GM12801 (cell line): ENCODE measurements at regions not wholly inside any gene's neighbourhood (a gene's known extent, or its start where the extent isn't known, plus 50 kb on each side); places are given as distances from the start of the nearest gene placed in this dataset.

ENCODE experiments used
- TF ChIP-seq, protein P1 (sequence below): IDR thresholded peaks from one replicate; pipeline ENCODE4 v1.5.1; 2011; ENCODE audit warnings: control low read depth; ENCODE audit not compliant: insufficient read length; ENCODE audit errors: extremely low read depth

DNA sequence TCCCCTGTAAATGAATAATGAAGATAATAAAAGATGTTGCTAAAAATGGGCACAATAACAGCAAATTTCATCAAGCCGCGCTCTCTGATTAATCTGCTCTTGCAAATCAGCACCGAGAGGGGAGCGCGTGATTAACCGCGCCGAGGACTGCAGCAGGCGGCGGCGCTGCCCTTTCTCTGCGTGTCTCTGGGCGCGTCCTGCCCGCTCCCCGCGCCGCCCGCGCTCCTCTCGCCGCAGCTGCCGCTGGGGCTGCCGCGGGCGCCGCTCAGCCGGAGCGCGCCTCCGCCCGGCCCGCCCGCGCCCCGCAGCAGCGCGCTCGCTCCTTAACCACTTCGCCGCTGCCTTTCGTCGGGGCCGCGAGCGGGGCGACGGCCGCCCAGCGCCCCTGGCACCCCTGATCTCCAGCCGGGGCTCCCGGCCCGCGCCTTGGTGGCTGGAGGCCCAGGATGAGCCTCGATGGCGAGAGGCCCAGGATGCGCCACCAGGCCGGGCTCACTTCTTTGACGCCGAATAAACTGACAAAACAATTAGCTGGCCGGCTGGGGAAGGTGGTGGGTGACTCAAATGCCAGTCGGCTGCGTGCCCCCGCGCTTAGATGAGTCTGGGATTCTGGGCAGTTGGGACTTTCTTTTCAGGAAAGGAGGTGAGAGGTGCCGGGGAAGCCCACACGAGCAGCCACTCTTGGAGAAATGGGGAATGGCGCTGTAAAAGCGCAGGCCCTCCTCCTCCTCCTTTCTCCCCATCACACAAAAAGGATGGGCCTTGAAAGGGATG, 221.4 kb upstream of the PKN2 start:
- TF ChIP-seq, protein P1, sequence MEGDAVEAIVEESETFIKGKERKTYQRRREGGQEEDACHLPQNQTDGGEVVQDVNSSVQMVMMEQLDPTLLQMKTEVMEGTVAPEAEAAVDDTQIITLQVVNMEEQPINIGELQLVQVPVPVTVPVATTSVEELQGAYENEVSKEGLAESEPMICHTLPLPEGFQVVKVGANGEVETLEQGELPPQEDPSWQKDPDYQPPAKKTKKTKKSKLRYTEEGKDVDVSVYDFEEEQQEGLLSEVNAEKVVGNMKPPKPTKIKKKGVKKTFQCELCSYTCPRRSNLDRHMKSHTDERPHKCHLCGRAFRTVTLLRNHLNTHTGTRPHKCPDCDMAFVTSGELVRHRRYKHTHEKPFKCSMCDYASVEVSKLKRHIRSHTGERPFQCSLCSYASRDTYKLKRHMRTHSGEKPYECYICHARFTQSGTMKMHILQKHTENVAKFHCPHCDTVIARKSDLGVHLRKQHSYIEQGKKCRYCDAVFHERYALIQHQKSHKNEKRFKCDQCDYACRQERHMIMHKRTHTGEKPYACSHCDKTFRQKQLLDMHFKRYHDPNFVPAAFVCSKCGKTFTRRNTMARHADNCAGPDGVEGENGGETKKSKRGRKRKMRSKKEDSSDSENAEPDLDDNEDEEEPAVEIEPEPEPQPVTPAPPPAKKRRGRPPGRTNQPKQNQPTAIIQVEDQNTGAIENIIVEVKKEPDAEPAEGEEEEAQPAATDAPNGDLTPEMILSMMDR = no peak

DNA sequence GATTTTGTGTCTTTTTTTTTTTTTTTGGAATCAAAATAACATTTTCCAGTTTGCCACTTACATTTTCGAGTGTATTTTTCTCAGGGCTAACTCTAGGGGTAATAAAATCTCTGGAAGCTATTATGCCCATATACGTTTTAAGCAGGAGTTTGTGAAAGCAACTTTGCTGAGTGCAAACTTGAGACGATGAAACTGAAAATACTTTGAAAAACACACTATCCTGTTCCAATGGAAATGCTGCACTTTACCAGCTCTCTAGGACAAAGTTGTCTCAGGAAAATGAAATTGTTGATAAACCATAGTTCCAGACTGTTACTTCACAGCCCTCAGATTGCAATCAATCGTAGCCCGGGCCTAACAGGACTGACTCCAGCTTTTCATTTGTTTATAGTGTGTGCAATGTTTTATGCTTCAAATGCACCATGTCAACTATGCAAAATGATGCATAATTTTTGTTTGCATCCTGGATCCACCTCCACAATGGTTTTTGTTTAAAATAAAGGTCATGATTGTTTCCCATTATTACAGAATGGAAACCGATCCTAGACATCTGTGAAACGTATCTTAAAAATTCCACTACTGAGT, 220.6 kb upstream of the PKN2 start:
- TF ChIP-seq, protein P1 = no peak

DNA sequence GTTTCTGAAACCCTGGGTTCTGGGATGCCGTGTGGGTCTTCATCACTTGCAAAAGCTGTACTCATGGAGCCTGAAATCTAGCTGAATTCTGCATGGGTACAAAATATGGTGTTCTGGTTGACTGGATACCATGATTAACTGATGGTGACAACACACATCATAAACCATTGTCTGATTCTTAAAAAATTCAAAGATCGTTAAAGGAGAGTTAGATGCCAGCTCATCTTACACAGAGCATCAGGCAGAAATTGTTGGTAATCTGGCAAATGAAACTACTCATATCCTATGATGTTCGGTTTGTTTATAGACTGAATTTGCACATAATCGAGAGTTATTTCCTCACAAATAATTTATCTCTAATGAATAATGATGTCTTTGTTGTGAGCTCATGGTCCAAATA, 218.1 kb upstream of the PKN2 start:
- TF ChIP-seq, protein P1 = no peak

DNA sequence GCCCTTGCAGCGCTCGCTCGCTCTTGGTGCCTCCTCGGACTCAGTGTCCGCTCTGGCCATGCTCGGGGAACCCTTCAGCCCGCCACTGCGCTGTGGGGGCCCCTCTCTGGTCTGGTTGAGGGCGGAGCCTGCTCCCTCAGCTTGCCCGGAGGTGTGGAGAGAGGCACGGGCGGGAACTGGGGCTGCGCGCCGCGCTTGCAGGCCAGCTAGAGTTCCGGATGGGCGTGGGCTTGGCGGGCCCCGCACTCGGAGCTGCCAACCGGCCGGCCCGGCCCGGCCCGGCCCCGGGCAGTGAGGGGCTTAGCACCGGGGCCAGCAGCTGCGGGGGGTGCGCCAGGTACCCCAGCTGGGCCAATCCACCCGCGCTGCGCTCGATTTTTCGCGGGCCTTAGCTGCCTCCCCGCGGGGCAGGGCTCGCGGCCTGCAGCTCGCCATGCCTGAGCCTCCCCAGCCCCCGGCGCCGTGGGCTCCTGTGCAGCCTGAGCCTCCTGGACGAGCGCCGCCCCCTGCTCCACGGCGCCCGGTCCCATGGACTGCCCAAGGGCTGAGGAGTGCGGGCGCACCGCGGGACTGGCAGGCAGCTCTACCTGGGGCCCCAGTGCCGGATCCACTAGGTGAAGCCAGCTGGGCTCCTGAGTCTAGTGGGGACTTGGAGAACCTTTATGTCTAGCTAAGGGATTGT, 217.0 kb upstream of the PKN2 start:
- TF ChIP-seq, protein P1 = no peak

DNA sequence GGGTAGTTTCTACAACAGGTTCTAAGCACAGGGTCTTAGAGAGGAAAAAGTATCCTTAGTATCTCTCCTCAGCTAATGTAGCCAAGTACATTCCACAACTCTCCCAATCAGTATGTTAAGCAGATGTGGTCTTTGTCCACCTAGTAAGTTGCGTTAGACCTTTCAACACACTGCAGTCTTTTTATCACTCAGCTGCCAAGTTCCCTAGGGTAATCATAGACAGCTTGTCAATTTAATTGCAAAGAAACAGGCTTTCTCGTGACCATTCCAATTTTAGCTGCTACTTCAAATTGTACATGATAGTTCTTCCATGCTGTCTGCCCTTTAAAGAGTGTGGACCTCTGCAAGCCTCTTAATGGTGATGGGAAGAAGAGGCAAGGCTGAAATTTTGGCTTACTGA, 211.8 kb upstream of the PKN2 start:
- TF ChIP-seq, protein P1 = no peak

DNA sequence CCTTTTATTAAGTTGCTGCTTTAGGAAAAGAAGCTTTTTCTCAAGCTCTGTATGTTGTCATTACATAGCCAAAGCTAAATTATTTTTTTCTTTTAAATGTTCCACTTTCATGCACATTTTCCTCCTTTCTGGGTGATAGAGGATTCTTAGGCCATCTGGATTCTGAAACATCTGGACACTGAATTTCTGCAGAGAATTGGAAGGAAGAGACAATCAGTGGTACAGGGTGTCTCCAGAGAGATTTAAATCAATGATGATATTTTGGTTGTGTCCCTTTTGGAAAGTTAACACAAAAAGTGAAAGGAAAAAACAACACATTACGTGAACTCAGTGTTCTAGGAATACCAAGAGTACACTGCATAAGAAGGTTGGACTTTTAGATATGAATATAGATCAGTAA, 211.4 kb upstream of the PKN2 start:
- TF ChIP-seq, protein P1 = no peak

DNA sequence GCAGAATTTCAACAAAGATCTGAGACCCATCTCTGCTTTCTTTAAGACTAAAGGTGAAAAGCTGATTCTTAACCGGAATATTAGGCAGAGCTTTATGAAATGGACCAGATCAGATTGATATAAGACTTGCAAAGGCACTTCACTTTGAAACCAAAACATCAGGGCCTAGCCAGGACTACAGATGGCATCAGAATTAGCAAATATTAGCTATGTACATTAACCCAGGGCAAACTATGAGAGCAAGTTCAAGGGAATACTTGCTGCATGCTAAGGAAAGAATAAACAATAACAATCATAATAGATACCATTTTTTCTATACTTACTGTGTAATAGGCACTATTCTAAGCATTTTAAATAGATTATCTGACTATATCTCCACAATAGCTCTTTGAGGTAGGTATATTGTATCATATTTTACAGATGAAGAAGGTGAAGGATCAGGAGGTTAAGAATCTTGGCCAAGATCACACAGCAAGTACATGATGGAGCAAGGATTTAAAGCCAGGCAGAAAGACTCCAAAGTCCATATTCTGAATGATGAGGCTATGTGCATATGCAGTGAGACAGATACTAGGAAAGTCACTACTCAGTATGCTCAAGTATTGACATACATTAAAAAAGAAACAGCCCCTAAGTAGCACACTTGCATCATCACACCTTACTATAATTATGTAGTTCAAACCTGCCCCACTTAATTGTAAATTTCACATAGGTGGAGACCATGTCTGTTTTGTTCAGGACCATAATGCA, 209.3 kb upstream of the PKN2 start:
- TF ChIP-seq, protein P1 = no peak
